Fibroblast of mammary gland (primary cell): ENCODE measurements at regions not wholly inside any gene's neighbourhood (a gene's known extent, or its start where the extent isn't known, plus 50 kb on each side); places are given as distances from the start of the nearest gene placed in this dataset.
"Not testable (repeated sequence)": the region's sequence is repeated elsewhere in the genome, so short reads cannot be mapped to it uniquely, and the experiment has no call there.

ENCODE experiments used
- DNase-seq: peaks from one replicate; pipeline ENCODE4 v3.0.0-alpha.2; 2010; ENCODE audit warnings: low read depth
- H3K4me3 ChIP-seq: 2 replicates; pipeline ENCODE4 v1.5.1; 2011; ENCODE audit warnings: low read depth, mild to moderate bottlenecking, low read length, moderate library complexity; ENCODE audit not compliant: control insufficient read depth
- TF ChIP-seq, protein P1 (sequence below): conservative IDR thresholded peaks from 2 replicates; pipeline ENCODE4 v1.5.1; 2011; ENCODE audit warnings: low read depth, low read length, inconsistent platforms; ENCODE audit not compliant: control insufficient read depth, insufficient read depth

DNA sequence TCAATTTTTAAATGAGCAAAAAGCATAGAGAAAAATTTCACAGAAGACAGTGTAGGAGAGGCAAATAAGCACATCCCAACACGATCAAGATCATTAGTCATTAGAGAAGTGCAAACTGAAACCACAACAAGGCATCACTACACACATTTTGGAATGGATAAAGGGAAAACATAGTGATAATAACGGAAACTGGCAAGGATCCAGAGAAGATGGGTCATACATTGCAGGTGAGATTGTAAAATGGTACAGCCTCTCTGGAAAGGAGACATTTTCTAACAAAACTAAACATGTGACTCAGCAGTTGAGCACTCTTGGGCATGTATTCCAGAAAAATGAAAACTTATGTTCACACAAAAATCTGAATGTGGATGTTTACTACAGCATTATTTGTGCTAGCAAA, 98.3 kb upstream of the TMEM17 start:
- peak; percentile 27 for DNase-seq
- TF ChIP-seq, protein P1, sequence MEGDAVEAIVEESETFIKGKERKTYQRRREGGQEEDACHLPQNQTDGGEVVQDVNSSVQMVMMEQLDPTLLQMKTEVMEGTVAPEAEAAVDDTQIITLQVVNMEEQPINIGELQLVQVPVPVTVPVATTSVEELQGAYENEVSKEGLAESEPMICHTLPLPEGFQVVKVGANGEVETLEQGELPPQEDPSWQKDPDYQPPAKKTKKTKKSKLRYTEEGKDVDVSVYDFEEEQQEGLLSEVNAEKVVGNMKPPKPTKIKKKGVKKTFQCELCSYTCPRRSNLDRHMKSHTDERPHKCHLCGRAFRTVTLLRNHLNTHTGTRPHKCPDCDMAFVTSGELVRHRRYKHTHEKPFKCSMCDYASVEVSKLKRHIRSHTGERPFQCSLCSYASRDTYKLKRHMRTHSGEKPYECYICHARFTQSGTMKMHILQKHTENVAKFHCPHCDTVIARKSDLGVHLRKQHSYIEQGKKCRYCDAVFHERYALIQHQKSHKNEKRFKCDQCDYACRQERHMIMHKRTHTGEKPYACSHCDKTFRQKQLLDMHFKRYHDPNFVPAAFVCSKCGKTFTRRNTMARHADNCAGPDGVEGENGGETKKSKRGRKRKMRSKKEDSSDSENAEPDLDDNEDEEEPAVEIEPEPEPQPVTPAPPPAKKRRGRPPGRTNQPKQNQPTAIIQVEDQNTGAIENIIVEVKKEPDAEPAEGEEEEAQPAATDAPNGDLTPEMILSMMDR, result no peak
- H3K4me3 ChIP-seq, result no peak overlapping the region

DNA sequence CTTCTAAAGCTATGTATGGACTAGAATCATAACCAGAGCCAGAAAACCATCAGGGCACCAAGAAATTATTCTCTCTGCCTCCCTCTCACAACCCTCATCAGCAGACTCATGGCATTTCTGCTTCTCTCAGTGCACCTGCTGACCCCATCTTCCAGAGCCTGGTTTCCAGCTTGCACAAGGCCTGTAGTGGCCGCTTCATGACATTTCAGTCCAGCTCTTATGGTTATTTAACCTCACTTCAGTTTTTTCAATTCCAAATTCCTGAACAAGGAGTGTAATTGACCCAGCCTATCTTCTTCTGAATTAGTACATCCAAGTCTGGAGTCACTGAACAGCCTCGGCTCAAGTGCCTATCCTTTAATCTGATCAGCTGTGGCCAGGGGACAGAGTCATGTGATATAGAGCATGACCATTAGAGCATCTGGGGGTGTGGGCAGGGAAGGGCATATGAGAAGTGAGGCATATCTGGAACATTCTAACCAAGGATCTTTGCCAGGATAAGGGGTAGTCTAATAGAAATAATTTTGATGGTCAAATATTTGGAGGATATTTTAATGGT, 97.2 kb upstream of the TMEM17 start:
- H3K4me3 ChIP-seq, result no peak overlapping the region
- TF ChIP-seq, protein P1, result no peak
- no peak for DNase-seq

DNA sequence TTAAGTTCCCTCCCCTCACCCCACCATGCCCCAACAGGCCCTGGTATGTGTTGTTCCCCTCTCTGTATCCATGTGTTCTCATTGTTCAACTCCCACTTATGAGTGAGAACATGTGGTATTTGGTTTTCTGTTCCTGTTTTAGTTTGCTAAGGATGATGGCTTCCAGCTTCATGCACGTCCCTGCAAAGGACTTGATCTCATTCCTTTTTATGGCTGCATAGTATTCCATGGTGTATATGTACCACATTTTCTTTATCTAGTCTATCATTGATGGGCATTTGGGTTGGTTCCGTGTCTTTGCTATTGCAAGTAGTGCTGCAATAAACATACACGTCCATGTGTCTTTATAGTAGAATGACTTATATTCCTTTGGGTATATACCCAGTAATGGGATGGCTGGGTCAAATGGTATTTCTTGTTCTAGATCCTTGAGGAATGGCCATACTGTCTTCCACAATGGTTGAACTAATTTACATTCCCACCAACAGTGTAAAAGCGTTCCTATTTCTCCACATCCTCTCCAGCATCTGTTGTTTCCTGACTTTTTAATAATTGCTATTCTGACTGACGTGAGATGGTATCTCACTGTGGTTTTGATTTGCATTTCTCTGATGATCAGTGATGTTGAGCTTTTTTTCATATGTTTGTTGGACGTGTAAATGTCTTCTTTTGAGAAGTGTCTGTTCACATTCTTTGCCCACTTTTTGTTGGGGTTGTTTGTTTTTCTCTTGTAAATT, 93.8 kb upstream of the TMEM17 start:
- not testable (repeated sequence) for H3K4me3 ChIP-seq, DNase-seq

DNA sequence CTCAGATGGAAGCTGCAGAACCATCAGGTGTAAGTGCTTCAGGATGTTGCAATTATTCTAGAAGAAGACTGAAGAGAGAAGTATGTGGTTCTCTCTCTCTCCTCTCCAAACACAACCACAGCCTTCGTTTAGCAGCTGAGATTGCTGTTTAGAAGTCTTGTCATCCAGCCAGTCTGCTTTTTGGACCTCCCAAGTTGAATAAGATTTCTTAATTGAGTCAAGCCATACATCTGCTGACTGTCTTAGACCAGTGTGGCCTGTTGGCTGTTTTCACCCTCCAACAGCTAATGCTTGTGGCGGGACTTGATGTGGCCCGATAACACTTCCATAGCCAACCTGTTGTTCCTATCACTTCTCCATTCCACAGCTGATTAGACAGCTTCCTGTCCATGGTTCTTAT, 91.3 kb upstream of the TMEM17 start:
- TF ChIP-seq, protein P1, result no peak
- peak; percentile 84 for DNase-seq
- H3K4me3 ChIP-seq, result no peak overlapping the region

DNA sequence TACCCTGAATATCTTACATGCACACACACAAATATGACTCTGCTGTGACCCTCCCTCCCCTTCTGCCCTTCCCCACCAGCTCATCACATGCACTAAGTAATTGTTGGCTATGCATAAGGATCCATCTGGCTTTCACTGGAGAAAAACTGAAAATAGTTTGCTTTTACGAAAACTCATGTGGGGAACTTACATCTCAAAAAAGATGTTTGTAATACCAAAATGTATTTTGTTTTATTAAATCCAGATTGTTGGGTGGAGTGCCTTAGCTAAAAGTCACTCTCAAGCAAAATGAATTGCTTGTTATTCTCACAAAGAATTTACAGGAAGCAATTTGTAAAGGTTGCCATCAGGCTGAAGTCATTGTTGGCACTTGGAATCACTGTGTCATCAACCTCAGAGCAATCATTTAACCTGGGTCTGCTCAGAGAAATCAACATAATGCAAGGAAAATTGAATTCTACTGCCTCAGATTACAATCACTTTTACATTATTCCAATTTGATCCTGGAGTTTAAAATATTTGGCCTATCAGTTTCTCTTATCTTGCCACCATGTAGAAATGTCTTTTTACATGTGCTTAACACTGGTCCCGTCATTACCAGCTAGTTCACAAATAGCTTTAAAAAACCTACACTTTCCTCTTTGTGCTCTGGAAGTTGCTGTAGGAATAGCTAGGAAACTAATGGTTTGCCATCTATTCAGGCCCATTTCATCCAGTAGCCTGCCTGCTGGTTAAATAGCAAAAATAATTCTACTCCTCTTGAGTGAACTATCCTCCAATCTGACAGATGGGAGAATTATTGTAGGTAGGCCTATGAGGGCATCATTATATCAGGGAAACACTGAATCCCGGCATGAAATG, 90.3 kb upstream of the TMEM17 start:
- TF ChIP-seq, protein P1, result no peak
- DNase-seq, result peak; percentile 94
- no peak overlapping the region for H3K4me3 ChIP-seq

DNA sequence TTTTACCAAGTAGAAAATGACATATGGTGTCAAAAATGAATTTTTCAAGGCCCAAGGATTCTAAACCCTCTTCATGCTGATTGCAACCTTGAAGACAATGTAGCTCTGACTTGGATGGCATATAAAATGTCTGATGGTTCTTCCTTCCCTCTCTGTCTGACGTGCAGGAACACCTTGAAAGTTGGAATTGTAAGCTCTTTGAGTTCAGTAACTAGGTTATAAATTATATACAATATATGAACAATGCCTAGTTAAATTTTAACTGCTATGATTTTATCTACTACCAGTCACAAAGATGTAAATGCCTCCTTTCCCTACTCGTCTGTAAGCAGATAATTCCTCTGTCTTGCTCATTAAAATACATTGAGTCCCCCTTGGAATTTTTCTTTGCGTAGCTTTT, 89.5 kb upstream of the TMEM17 start:
- DNase-seq, result no peak
- H3K4me3 ChIP-seq, result no peak overlapping the region
- TF ChIP-seq, protein P1, result no peak

DNA sequence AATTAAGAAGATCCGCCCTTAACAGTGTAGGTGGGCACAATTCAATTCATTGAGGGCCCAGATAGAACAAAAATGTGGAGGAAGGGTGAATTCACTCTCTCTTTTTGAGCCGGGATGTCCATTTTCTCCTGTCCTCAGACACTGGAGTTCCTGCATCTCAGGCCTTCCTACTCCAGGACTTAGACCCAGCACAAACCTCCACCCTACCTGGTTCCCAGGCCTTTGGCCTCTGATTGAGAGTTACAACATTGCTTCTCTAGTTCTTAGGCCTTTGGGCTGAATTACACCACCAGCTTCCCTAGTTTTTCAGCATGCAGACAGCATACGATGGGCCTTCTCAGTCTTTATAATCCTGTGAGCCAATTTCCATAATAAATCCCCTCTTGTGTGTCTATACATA, 87.8 kb upstream of the TMEM17 start:
- no peak for DNase-seq
- H3K4me3 ChIP-seq, result no peak overlapping the region
- TF ChIP-seq, protein P1, result no peak
